MCF 10A (cell line): ENCODE measurements at regions not wholly inside any gene's neighbourhood (a gene's known extent, or its start where the extent isn't known, plus 50 kb on each side); places are given as distances from the start of the nearest gene placed in this dataset.

Experiments
- BruUV-seq: library from RNA; stranded (reverse); fragments of 400-500 nt; replicated peaks from 2 replicates; lab custom pipeline; 2021; lab: Mats Ljungman, UMichigan
- CTCF ChIA-PET: fragments of 300-600 bp; sonication (Branson Sonifier 250); formaldehyde crosslinking; extraction: SDS; loops from one replicate; lab custom pipeline; 2021; ENCODE audit warnings: antibody characterized with exemption, inconsistent platforms; lab: Yijun Ruan, JAX
- POLR2A ChIA-PET: fragments of 300-600, 350-650 bp; sonication (Branson Sonifier 250); formaldehyde crosslinking; extraction: SDS; loops from one replicate; lab custom pipeline; 2020; ENCODE audit warnings: antibody characterized with exemption, inconsistent platforms; lab: Yijun Ruan, JAX
- DNase-seq: peaks from one replicate; pipeline ENCODE4 v3.0.0-alpha.2; 2018; ENCODE audit not compliant: unreplicated experiment
- H3K27ac Mint-ChIP-seq: one replicate; pipeline ENCODE4 v1.8.0; 2022; ENCODE audit warnings: mild to moderate bottlenecking, low read depth, mixed read lengths; ENCODE audit not compliant: unreplicated experiment
- H3K27me3 Mint-ChIP-seq: one replicate; pipeline ENCODE4 v1.8.0; 2022; ENCODE audit warnings: mixed read lengths; ENCODE audit not compliant: insufficient read depth, unreplicated experiment
- H3K36me3 Mint-ChIP-seq: one replicate; pipeline ENCODE4 v1.8.0; 2022; ENCODE audit warnings: mild to moderate bottlenecking, moderate library complexity, mixed read lengths; ENCODE audit not compliant: insufficient read depth, unreplicated experiment
- H3K4me1 Mint-ChIP-seq: one replicate; pipeline ENCODE4 v1.8.0; 2022; ENCODE audit warnings: mixed read lengths; ENCODE audit not compliant: insufficient read depth, unreplicated experiment
- H3K4me3 Mint-ChIP-seq: one replicate; pipeline ENCODE4 v1.8.0; 2022; ENCODE audit warnings: mild to moderate bottlenecking, moderate library complexity, mixed read lengths; ENCODE audit not compliant: unreplicated experiment
- H3K9me3 Mint-ChIP-seq: one replicate; pipeline ENCODE4 v1.8.0; 2022; ENCODE audit warnings: mixed read lengths; ENCODE audit not compliant: unreplicated experiment
- intact Hi-C: fragments of 100-400 bp; cut with micrococcal nuclease; formaldehyde crosslinking; loops from 2 replicates; pipeline ENCODE4 v1.14.1; 2022
- TF ChIP-seq, protein P1 (sequence below): fragments of 200-600 bp; IDR thresholded peaks from one replicate; pipeline ENCODE4 v1.8.0; 2022; ENCODE audit warnings: antibody characterized with exemption, mild to moderate bottlenecking; ENCODE audit not compliant: unreplicated experiment

DNA sequence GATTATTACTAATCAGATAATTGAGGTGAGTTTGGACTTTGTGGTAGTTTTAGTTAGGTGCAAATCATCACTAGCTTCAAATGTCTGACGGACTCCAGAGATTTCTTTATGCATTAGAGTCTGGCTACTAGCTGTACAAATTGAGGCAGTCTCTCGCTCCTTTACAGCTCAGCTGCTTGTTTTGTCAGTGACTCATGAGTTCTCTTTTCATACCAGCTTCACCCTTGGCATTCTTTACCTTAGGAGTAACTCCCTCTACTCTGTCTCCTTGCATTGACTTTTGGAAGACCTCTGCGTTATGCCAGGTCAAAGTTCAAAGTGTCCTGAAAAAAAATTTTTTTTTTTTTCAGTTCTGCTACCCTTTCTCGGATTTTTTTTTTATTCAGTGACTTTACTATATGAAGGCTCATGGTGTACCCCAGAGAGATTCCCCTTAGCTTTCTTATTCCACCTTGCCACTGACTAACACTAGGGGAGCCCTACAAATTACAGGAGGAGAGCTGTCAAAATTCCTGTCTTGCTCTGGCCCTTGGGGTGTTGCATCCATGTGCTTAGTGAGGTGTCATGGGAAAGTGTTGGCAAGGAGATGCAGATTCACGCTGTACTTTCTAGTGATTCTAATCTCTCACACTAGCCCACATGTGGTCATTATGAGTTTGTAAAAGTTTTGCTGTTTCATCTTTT, 576.6 kb downstream of the ADGRL2 start:
- peaks cover 19% of the 10 kb centered on the region for H3K4me1 Mint-ChIP-seq
- POLR2A ChIA-PET = interaction anchor here (0.5 to 1.4 kb wide), 5 partner anchors 9 to 433 kb away, joined by 3 to 10 read pairs (median 5); no protein-coding TSS in a partner anchor
- intact Hi-C loops = loop anchor here (5.0 kb wide), 1 partner anchor 150 kb away; no protein-coding TSS in a partner anchor

DNA sequence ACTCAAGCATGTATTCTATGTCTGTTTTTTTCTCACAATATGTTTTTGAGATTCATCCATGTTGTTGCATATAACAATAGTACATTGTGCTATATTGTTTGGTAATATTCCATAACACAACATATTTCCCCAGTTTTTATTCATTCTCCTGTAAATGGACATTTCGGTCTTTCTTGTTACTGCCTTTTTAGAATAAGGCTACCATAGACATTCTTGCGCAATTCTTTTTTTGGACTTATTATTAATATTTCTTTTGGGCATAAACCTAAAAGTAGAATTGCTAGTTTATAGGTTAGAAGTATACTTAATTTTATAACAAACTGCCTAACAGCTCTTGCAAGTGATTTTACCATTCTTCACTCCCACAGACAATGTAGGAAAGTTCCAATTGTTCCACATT, 573.0 kb downstream of the ADGRL2 start:
- H3K4me3 Mint-ChIP-seq = no peak overlapping the region
- no TSS peak for BruUV-seq
- CTCF ChIA-PET = no interaction called here
- POLR2A ChIA-PET = no interaction called here
- TF ChIP-seq, protein P1, sequence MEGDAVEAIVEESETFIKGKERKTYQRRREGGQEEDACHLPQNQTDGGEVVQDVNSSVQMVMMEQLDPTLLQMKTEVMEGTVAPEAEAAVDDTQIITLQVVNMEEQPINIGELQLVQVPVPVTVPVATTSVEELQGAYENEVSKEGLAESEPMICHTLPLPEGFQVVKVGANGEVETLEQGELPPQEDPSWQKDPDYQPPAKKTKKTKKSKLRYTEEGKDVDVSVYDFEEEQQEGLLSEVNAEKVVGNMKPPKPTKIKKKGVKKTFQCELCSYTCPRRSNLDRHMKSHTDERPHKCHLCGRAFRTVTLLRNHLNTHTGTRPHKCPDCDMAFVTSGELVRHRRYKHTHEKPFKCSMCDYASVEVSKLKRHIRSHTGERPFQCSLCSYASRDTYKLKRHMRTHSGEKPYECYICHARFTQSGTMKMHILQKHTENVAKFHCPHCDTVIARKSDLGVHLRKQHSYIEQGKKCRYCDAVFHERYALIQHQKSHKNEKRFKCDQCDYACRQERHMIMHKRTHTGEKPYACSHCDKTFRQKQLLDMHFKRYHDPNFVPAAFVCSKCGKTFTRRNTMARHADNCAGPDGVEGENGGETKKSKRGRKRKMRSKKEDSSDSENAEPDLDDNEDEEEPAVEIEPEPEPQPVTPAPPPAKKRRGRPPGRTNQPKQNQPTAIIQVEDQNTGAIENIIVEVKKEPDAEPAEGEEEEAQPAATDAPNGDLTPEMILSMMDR = no peak
- no peaks in the 10 kb centered on the region for H3K27me3 Mint-ChIP-seq
- H3K36me3 Mint-ChIP-seq = no peaks in the 10 kb centered on the region
- peaks cover 25% of the 10 kb centered on the region for H3K4me1 Mint-ChIP-seq
- intact Hi-C loops = no loop called here
- H3K9me3 Mint-ChIP-seq = no peaks in the 10 kb centered on the region
- no peak overlapping the region for H3K27ac Mint-ChIP-seq
- DNase-seq = no peak

More for the DNA sequence above, 576.6 kb downstream of the ADGRL2 start:
- Mint-ChIP-seq H3K27ac (peak overlapping the region; percentile 80), H3K27me3 (no peaks in the 10 kb centered on the region), H3K4me3 (no peak overlapping the region), H3K36me3 (no peaks in the 10 kb centered on the region), H3K9me3 (no peaks in the 10 kb centered on the region)
- BruUV-seq = no TSS peak
- TF ChIP-seq, protein P1 = no peak
- DNase-seq = peak; percentile 83
- CTCF ChIA-PET = interaction anchor here (0.6 to 1.6 kb wide), 15 partner anchors 9 to 1090 kb away, joined by 3 to 17 read pairs (median 3); no protein-coding TSS in a partner anchor

DNA sequence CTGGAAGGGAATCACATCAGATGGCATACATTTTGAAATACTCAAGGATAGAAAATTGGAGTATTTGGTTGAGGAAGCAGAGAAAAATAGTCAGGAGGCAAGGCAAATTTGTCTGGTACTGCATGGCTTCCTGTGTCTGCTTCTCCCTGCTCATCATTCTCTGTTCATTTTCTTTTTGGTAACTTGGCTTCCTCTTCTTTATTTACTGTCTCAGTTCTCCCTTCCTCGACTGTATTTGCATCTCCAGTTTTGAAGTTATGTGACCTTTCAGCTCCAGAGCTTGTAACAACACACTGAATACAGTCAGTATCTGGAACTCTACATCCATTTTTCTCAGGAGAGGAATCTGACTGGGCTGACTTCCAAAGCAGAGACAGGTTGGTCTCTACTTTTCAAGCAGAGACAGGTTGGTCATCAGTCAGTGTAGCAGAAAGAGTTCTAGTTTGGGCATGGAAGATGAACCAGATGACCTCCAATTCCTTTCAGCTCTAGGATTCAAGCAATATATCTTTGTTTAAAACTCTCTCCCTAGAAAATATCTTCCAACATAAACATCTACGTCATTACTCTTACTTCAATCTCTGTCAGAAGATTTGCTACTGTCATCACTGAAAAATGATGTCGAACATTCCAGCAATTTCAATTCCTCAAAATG, 571.2 kb downstream of the ADGRL2 start:
- DNase-seq = no peak
- ChIA-PET POLR2A (interaction anchor here (0.6 to 1.5 kb wide), 6 partner anchors 15 to 1365 kb away, joined by 3 to 6 read pairs (median 3); no protein-coding TSS in a partner anchor), CTCF (interaction anchor here (0.7 kb wide), 1 partner anchor 266 kb away, joined by 3 read pairs; no protein-coding TSS in a partner anchor)
- H3K27ac Mint-ChIP-seq = no peak overlapping the region
- H3K4me3 Mint-ChIP-seq = no peak overlapping the region
- no TSS peak for BruUV-seq
- intact Hi-C loops = no loop called here
- peaks cover 14% of the 10 kb centered on the region for H3K4me1 Mint-ChIP-seq
- peaks cover 7% of the 10 kb centered on the region for H3K9me3 Mint-ChIP-seq
- peaks cover 7% of the 10 kb centered on the region for H3K36me3 Mint-ChIP-seq
- TF ChIP-seq, protein P1 = no peak
- no peaks in the 10 kb centered on the region for H3K27me3 Mint-ChIP-seq

DNA sequence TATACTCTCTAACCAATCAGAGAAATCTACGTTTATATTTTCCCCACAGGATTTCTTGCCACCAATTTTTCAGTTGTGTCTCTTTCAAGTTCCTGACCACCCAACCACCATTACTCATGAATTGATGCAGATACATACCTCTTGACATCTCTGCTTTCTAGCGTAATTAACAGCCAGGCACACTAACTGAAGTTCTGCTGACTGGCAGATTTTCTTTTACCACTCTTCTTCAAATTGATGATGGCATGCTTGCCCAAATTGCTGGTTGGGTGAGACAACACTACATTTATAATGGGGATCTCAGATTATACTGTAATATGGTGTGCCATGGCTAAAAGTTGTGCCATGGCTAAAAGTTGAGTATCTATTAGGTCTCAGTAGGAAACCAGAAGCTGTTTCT, 566.7 kb downstream of the ADGRL2 start:
- no peak for DNase-seq
- ChIA-PET POLR2A (interaction anchor here (0.5 kb wide), 1 partner anchor 277 kb away, joined by 4 read pairs; no protein-coding TSS in a partner anchor), CTCF (interaction anchor here (0.6 to 0.7 kb wide), 3 partner anchors 15 to 1469 kb away, joined by 3 read pairs; no protein-coding TSS in a partner anchor)
- Mint-ChIP-seq H3K9me3 (peaks cover 7% of the 10 kb centered on the region), H3K27me3 (no peaks in the 10 kb centered on the region), H3K27ac (no peak overlapping the region), H3K36me3 (peaks cover 7% of the 10 kb centered on the region), H3K4me3 (no peak overlapping the region), H3K4me1 (peaks cover 5% of the 10 kb centered on the region)
- BruUV-seq = no TSS peak
- TF ChIP-seq, protein P1 = no peak
- intact Hi-C loops = no loop called here
